IPS-15b (cell line): ENCODE measurements at regions not wholly inside any gene's neighbourhood (a gene's known extent, or its start where the extent isn't known, plus 50 kb on each side); places are given as distances from the start of the nearest gene placed in this dataset.
"Not testable (repeated sequence)": the region's sequence is repeated elsewhere in the genome, so short reads cannot be mapped to it uniquely, and the experiment has no call there.

Source experiments
- H3K27me3 ChIP-seq: one replicate; pipeline ENCODE4 v1.6.1; 2013; ENCODE audit warnings: low read length; ENCODE audit not compliant: control insufficient read depth, insufficient read depth
- H3K36me3 ChIP-seq: one replicate; pipeline ENCODE4 v1.6.1; 2013; ENCODE audit warnings: low read length; ENCODE audit not compliant: control insufficient read depth, insufficient read depth
- H3K4me1 ChIP-seq: one replicate; pipeline ENCODE4 v1.6.1; 2013; ENCODE audit warnings: mild to moderate bottlenecking, low read length; ENCODE audit not compliant: control insufficient read depth, insufficient read depth
- H3K4me3 ChIP-seq: one replicate; pipeline ENCODE4 v1.5.1; 2013; ENCODE audit warnings: low read depth, low read length
- H3K9ac ChIP-seq: one replicate; pipeline ENCODE4 v1.6.1; 2013; ENCODE audit warnings: low read depth, mild to moderate bottlenecking, low read length
- H3K9me3 ChIP-seq: one replicate; pipeline ENCODE4 v1.6.1; 2013; ENCODE audit warnings: mild to moderate bottlenecking, low read length; ENCODE audit not compliant: control insufficient read depth, insufficient read depth

GRCh38 chr14:28820677-28821076 is 54.1 kb downstream of the FOXG1 start:
- no peak overlapping the region for H3K4me3 ChIP-seq
- no peak overlapping the region for H3K9ac ChIP-seq
- H3K36me3 ChIP-seq, result no peaks in the 10 kb centered on the region
- no peaks in the 10 kb centered on the region for H3K9me3 ChIP-seq
- H3K27me3 ChIP-seq, result no peaks in the 10 kb centered on the region
- H3K4me1 ChIP-seq, result no peaks in the 10 kb centered on the region

DNA sequence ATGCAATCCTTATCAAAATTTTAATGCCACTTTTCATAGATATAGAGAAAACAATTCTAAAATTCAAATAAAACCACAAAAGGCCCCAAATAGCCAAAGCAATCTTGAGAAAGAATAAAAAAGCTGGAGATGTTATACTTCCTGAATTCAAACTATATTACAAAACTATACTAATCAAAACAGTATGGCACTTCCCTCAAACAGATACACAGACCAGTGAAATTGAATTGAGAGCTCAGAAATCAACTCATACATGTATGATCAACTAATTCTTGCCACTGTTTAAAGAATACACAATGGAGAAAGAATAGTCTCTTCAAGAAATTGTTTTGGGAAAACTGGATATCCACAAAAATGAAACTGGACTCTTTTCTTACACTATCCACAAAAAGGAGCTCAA is 55.4 kb downstream of the FOXG1 start:
- Histone ChIP-seq H3K9ac (no peak overlapping the region), H3K9me3 (no peaks in the 10 kb centered on the region), H3K4me3 (no peak overlapping the region)

DNA sequence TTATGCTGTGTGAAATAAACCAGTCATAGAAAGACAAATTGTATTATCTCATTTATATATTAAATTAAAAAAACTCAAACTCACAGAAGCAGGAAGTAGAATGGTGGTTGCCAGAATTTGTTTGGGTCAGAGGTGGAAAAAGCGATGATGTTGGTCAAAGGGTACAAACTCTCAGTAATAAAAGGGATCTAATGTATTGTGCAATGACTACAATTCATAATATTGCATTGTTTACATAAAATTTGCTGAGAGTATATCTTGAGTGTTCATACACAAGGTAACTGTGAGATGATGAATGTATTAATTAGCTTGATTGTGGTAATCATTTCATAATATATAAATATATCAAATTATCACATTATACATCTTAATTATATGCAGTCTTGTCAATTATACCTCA is 56.7 kb downstream of the FOXG1 start:
- H3K4me1 ChIP-seq, result no peaks in the 10 kb centered on the region
- H3K9ac ChIP-seq, result no peak overlapping the region
- H3K36me3 ChIP-seq, result no peaks in the 10 kb centered on the region
- H3K27me3 ChIP-seq, result no peaks in the 10 kb centered on the region
- no peaks in the 10 kb centered on the region for H3K9me3 ChIP-seq
- H3K4me3 ChIP-seq, result no peak overlapping the region

More for the DNA sequence above, 55.4 kb downstream of the FOXG1 start:
- H3K4me1 ChIP-seq, result no peaks in the 10 kb centered on the region
- H3K36me3 ChIP-seq, result no peaks in the 10 kb centered on the region
- no peaks in the 10 kb centered on the region for H3K27me3 ChIP-seq

GRCh38 chr14:28830115-28830534 is 63.5 kb downstream of the FOXG1 start:
- H3K9me3 ChIP-seq, result no peaks in the 10 kb centered on the region
- H3K36me3 ChIP-seq, result no peaks in the 10 kb centered on the region
- H3K4me1 ChIP-seq, result no peaks in the 10 kb centered on the region
- H3K9ac ChIP-seq, result no peak overlapping the region
- no peaks in the 10 kb centered on the region for H3K27me3 ChIP-seq
- H3K4me3 ChIP-seq, result no peak overlapping the region

GRCh38 chr14:28831126-28831525 is 64.5 kb downstream of the FOXG1 start:
- Histone ChIP-seq H3K36me3 (no peaks in the 10 kb centered on the region), H3K9me3 (no peaks in the 10 kb centered on the region), H3K9ac (no peak overlapping the region), H3K27me3 (no peaks in the 10 kb centered on the region), H3K4me1 (no peaks in the 10 kb centered on the region), H3K4me3 (no peak overlapping the region)

DNA sequence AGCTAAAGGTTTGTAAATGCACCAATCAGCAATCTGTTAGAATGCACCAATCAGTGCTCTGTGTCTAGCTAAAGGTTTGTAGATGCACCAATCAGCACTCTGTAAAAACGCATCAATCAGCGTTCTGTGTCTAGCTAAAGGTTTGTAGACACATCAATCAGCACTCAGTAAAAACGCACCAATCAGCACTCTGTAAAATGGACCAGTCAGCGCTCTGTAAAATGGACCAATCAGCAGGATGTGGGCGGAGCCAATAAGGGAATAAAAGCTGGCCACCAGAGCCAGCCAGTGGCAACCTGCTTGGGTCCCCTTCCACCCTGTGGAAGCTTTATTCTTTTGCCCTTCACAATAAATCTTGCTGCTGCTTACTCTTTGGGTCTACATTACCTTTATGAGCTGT is 76.0 kb downstream of the FOXG1 start:
- not testable (repeated sequence) for H3K9me3 ChIP-seq, H3K4me1 ChIP-seq, H3K27me3 ChIP-seq, H3K4me3 ChIP-seq, H3K36me3 ChIP-seq, H3K9ac ChIP-seq

DNA sequence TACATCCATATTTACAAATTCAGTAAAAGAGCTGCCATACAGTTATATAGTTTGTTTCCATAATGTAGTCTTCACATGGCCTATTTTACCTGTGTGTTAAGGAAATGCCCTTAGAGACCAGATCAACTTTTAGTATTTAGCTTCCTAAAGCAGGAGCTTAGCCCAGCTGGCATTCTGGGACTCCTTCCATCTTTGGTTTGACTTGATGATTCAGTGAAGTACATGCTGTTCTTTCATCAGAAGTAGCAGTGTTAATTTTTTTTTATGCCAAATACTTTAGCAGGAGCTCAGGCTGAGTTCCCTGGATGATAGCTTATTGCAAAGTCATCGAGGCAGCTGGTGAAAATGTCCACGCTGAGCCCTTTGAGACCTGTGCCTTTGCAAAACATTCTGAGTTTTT is 101.0 kb downstream of the FOXG1 start:
- Histone ChIP-seq H3K9me3 (no peaks in the 10 kb centered on the region), H3K4me3 (no peak overlapping the region), H3K4me1 (no peaks in the 10 kb centered on the region), H3K9ac (no peak overlapping the region), H3K27me3 (no peaks in the 10 kb centered on the region), H3K36me3 (no peaks in the 10 kb centered on the region)

- Histone ChIP-seq H3K36me3 (no peaks in the 10 kb centered on the region), H3K27me3 (no peaks in the 10 kb centered on the region), H3K4me1 (no peaks in the 10 kb centered on the region), H3K4me3 (no peak overlapping the region), H3K9ac (no peak overlapping the region), H3K9me3 (no peaks in the 10 kb centered on the region)
Measured at GRCh38 chr14:28870033-28870564, 103.5 kb downstream of the FOXG1 start.

GRCh38 chr14:28875934-28876571 is 109.5 kb downstream of the FOXG1 start:
- no peaks in the 10 kb centered on the region for H3K9me3 ChIP-seq
- H3K27me3 ChIP-seq, result no peaks in the 10 kb centered on the region
- no peak overlapping the region for H3K4me3 ChIP-seq
- H3K9ac ChIP-seq, result no peak overlapping the region
- H3K36me3 ChIP-seq, result no peaks in the 10 kb centered on the region
- peaks cover 3% of the 10 kb centered on the region for H3K4me1 ChIP-seq

DNA sequence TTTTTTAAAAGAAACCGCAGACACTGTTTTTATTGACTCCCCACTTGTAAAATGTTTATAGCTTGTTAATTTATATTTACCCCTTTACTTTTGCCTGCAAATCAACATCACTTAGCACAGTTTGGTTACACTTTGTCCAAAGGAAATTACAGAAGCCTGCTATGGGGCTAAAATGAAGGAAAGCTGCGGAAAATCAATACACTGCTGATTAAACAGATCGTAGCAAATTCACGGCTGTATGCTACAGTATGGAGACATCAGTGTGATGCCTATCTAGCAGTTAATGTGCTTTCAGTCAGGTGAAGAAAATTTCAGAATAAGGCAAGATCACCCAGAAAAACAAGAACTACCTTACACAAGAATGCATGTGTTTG is 110.0 kb downstream of the FOXG1 start:
- Histone ChIP-seq H3K9me3 (no peaks in the 10 kb centered on the region), H3K36me3 (no peaks in the 10 kb centered on the region), H3K9ac (no peak overlapping the region), H3K4me1 (peaks cover 3% of the 10 kb centered on the region), H3K27me3 (no peaks in the 10 kb centered on the region), H3K4me3 (no peak overlapping the region)

GRCh38 chr14:28877923-28878322 is 111.3 kb downstream of the FOXG1 start:
- H3K9me3 ChIP-seq, result no peaks in the 10 kb centered on the region
- H3K4me3 ChIP-seq, result no peak overlapping the region
- no peak overlapping the region for H3K9ac ChIP-seq
- H3K36me3 ChIP-seq, result no peaks in the 10 kb centered on the region
- no peaks in the 10 kb centered on the region for H3K27me3 ChIP-seq
- peaks cover 3% of the 10 kb centered on the region for H3K4me1 ChIP-seq

GRCh38 chr14:28879573-28879996 is 113.0 kb downstream of the FOXG1 start:
- Histone ChIP-seq H3K27me3 (no peaks in the 10 kb centered on the region), H3K9ac (no peak overlapping the region), H3K4me1 (peaks cover 3% of the 10 kb centered on the region), H3K9me3 (no peaks in the 10 kb centered on the region), H3K4me3 (no peak overlapping the region), H3K36me3 (no peaks in the 10 kb centered on the region)
